ENCODE measurements at regions not wholly inside any gene's neighbourhood (a gene's known extent, or its start where the extent isn't known, plus 50 kb on each side); places are given as distances from the start of the nearest gene placed in this dataset.

DNA sequence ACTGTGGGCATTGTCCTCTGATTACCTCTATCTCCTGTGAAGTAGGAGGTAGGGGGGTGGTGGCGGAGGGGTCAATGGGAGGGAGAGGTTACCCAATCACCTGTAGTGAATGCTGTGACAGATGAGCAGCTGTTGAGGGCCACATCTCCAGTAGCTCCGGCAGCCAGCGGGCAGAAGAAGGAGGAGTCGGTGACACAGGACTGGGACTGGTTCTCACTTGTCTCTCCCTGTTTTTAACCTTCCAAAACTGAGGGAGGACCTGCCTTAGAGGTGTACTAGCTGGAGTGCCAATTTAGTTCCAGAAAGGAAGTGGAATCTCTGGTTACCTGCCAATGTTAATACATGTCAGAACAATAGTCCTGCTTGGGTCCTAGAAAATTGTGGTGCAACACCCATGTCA is 56.2 kb upstream of the ENAH start:
- TF ChIP-seq EZH2phosphoT487 (IDR thresholded peaks at IDR 0.05; ENCODE audit: borderline replicate concordance, low read depth, low read length) = no peak
- TF ChIP-seq, protein P1, sequence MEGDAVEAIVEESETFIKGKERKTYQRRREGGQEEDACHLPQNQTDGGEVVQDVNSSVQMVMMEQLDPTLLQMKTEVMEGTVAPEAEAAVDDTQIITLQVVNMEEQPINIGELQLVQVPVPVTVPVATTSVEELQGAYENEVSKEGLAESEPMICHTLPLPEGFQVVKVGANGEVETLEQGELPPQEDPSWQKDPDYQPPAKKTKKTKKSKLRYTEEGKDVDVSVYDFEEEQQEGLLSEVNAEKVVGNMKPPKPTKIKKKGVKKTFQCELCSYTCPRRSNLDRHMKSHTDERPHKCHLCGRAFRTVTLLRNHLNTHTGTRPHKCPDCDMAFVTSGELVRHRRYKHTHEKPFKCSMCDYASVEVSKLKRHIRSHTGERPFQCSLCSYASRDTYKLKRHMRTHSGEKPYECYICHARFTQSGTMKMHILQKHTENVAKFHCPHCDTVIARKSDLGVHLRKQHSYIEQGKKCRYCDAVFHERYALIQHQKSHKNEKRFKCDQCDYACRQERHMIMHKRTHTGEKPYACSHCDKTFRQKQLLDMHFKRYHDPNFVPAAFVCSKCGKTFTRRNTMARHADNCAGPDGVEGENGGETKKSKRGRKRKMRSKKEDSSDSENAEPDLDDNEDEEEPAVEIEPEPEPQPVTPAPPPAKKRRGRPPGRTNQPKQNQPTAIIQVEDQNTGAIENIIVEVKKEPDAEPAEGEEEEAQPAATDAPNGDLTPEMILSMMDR (conservative IDR thresholded peaks at IDR 0.05; ENCODE audit: low read length) = no peak
